HG03378 (cell line): ENCODE measurements at regions not wholly inside any gene's neighbourhood (a gene's known extent, or its start where the extent isn't known, plus 50 kb on each side); places are given as distances from the start of the nearest gene placed in this dataset.
A peak's percentile ranks its signal among the peaks of the same experiment; 100 is the strongest.
"Not testable (repeated sequence)": the region's sequence is repeated elsewhere in the genome, so short reads cannot be mapped to it uniquely, and the experiment has no call there.

Source experiments
- ATAC-seq: cut with Tn5 transposase; IDR thresholded peaks from one replicate; pipeline ENCODE4 v1.9.1; 2021; ENCODE audit warnings: mild to moderate bottlenecking, moderate library complexity; ENCODE audit not compliant: unreplicated experiment

DNA sequence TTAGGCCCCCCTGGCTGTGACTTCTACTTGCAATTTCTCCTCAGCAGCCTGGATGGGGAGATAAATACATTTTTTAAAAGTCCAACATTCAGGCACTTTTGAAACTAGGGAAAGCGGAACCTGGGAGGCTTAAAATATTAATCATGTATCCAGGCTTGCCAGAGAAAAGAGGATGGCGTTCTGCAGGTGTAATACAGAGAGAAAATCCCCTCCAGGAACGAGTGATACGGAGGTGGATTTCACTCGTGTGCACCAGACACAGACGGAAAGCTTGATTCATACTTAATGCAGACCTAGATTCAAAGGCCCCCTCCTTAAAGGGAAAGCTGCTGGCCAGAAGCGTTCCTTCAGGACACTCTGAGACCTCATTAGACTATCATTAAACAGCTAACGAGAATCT is 354.0 kb upstream of the BOD1L1 start:
- ATAC-seq = no peak

DNA sequence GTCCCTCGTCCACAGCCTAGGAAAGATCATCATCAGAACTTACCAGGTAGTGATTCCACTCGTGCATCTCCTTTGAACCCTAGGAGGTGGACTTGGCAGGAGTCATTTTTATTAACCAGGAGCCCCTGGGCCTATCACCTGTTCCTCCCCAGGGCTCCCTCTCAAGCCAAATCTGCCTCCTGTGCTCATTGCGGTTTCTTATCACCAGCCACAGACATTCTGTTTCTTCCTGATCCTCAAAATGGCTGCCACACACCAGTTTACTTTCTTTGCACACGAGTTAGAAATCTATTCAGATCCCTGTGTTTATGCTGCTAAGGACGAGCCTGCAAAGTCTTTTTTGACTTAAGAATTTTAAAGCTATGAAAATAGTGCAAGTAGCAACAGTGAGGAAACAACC is 354.5 kb upstream of the BOD1L1 start:
- ATAC-seq = no peak

DNA sequence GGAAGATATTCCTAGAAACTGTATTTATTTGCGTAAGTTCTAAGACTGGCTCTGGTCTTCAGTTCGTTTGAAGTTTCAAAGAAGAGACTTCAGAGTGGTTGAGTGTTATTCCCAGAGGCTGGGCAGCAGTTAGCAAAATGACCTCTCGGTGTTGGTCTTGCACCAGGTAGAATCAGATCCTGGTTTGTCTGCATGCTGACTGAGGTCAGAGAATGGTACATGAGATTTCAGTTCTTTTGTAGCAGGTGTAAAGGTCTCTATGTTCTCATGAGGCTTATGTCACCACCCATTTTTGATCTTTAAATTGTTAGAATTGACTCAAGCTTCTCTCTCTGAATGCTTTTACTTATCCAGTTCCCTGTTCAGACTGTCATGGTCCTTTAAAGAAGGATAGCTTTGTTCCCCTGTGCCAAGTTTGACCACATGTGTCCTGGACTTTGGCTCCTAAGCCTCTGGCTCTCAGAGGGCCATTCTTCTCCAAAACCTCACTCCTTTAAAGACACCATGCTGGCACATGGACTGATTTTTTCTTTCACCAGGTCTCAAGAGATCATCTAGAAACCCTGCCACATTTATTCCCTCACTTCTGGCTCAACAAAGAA is 355.8 kb upstream of the BOD1L1 start:
- ATAC-seq = no peak

DNA sequence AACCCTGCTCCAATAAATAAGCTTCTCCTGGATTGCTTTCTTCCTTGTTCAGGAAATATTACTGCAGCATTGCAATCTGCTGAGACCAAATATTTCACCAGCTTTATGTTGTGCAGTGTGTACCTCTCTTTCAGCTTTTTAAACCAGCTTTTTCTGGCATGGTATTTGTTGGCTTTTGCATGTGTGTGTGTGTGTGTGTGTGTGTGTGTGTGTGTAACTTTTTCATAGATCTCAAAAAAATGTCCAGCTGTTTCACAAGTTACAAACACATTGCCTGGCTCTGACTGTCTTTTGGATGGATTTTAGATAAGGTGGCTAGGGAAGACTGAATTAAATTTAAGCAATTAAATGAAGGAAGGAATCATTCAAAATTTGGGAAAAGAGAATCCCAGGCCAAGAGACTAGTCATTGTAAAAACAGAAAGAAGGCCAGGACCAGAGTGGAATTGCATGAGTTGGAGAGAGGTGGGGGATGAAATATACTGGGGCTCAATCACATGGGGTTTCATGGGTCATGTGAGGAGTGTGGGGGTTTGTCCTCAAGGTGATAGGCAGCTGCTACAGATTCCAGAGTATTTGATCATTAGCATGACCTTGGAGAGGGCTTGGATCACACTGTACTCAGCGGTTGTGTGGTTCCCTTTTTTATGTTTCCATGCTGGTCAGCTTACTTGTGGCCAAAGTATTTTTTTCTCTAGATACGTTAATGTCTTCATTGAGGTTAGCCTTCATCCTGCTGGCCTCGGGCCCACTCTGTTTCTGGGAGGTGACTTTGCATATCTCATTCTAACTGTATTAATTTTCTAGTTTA is 357.7 kb upstream of the BOD1L1 start:
- ATAC-seq = no peak

DNA sequence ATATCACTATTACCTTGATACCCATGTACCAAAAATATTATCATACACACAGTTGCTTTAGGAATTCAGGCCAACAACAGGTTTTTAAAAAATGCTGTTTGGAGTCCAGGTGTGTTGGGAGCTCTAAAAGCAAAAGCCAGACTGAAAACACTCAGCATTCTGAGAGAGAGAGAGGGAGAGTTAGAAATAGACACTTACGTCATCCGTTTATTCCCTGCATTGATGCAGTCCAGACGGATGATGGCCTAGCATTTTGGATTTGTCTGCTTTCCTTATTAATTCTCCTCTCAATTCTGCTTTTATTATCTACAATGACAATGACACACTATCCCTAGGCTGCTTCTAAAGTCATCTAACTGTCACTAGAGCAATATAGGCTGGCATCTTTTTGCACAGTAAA is 358.3 kb upstream of the BOD1L1 start:
- ATAC-seq = no peak

DNA sequence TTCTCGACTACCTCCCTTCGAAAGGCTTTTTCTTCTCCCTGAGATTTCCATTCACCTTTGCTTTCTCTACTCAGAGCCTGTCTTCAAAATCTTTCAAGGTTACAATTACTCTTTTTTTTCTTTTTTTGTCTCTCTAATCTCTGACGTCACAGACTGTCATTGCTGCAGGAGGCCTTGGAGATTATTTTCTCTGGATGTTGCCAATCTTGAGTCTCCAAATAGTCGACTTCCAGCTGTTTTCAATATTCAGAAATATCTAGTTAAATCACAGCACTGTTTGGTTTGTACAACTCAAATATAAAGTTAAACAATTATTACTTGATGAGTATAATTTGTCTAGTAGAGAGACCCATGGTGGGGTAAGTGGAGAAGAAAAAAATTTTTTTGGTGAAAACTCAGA is 359.0 kb upstream of the BOD1L1 start:
- no peak for ATAC-seq

DNA sequence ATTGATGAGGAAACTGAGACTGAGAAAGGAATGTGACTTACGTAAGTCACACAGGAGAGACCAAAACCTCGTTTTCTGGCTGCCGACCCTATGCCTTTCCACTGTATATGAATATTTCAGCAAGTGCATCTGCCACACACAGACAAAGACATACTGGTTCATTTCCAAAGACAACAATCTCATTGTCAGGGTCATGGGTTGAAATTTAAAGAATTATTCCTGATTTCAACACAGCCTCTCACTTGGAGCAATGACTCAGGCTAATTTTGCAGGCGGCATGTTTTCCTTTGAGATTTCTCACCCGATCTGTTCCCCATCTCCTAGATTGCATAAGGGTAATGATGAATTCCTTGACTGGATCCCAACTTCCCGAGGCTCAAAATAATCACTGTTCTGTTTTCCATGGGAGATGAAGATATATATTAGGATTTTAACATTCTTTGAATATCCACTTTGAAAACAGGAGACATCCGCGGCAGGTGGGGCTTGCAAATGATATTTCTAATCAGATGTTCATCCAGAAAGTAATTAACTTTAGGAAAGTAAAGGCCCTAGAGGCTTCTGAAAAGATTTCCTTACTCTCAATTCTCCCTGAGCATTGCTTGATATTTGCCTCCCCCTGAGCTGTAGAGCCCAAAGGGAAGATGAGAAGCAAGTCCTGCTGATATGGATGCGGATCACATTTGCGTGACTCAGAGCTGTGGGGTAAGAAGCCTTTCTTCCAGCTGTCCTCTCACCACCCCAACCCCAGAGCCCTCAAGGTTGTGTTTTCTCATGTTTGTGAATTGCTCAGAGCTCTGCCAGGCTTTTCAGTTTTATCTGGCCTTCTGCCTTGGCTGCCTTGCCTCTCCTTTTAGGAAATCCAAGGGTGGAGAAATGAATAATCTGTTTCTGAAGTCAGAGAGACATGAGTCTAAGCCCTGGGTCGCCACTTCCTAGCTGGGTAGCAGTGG is 361.1 kb upstream of the BOD1L1 start:
- ATAC-seq = no peak

DNA sequence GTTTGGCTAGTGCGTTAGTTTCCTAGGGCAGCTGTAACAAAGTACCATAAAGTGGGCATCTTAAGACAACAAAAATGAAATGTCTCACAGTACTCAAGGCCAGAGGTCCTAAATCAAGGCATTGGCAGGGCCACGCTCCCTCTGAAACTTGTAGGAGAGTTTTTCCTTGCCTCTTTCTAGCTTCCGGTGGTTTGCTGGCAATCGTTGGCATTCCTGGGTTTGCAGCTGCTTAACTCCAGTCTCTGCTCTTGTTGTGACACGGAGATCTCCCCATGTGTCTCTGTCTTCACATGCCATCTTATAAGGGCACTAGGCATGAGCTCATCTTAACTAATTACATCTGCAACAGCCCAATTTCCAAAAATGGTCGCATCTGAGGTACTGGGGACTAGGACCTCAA is 362.0 kb upstream of the BOD1L1 start:
- no peak for ATAC-seq

DNA sequence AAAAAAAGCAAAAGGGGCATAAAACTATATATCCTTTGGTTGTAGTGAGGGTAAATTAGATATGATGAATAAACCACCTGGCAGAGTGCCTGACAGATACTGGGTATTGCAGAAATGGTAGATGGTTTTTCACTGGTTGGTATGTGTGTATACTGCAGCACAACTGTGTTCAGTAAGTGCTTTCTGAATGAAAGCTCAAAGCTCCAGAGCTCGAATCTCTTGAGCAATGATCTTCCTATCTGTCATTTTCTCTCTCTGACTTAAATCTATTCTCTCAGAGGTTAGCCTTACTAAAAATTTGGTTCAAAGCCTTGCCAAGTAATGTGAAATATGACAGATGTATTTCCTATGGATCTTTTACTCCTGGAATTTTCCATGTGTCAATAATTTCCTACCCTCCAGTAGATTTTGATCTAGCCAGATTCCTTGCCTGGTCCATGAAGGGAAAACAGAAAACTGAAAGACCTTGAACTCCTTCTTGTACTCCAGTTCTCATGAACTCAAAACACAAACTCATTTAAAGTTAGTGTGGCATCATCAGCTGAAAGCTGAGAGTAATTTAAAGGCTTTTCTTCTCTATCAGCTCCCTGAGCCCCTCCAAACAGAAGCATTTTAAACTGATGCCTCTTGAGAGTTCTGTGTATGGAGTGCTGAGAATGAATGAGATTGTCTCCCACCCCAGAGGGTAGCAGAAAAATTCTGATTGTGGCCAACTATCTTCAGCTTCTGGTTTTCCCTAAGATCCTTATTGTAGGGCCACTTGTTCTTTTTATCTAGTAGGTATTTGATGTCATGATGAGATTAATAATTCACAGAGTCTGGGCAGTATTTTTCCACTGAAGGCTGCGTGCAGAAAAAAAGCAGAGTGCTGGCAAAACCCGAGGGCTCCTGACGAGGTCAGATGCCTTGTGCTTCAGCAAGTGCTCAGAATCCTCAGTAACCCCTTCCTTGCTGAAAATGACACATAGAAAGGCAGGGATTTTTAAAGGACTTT is 363.4 kb upstream of the BOD1L1 start:
- no peak for ATAC-seq

DNA sequence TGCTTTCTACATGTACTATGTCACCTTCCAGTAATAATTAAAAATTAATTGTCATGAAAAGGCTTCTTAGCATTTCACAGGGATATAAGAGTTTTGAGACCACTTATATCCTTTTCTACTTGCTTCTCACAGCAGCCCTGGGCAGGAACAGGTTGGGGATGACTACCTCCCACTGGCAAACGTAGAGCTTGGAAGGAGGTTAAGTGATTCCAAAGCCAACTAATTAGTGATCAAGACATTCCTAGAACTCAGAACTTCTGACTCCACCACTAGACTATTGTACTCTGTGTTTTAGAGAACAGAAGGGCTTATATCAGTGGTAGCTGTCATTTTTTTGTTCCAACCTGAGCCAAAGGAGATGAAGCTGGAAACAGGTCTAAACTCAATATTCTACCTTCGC is 364.5 kb upstream of the BOD1L1 start:
- no peak for ATAC-seq

DNA sequence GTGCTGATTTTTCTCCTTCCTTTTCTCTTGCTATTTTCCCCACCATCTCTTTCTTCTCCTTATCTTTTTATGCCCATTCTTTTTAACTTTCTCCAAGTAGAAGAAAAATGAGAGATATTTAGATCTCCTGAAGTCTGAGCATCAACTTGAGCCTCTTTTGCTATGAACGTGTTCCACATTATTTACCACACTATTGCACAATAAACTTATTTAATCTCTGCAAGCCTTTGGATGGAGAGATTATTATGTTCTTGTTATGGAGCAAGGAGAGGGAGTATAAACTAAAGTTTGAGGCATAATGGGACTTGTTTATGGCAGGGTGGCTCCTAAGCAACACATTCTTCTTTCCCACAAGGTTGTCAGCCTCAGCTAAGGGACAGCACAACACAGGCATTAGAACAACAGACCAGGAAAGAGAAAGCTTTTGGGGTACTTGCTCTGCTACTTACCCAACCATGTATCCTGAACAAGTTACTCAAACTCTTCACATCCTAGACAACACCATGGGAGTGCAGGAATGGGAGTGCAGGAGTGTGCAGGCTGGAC is 365.5 kb upstream of the BOD1L1 start:
- no peak for ATAC-seq

DNA sequence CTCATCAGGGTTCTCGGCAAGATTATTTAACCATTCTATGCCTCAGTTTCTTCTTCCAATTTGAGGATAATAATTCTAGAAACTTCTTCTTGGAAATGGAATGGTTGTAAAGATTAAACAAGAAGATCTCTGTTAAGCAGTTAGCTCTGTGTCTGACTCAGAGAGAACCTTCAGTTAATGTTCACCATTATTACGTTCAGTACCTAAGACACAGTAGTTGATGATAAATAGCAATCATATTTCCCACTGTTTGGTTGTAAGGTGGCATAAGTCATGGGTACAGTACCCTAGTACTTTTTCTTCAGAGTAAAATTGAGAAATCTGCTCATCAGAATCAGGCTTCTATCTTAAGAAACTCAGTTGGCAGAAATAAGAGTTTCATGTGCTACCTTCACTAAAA is 366.5 kb upstream of the BOD1L1 start:
- no peak for ATAC-seq

DNA sequence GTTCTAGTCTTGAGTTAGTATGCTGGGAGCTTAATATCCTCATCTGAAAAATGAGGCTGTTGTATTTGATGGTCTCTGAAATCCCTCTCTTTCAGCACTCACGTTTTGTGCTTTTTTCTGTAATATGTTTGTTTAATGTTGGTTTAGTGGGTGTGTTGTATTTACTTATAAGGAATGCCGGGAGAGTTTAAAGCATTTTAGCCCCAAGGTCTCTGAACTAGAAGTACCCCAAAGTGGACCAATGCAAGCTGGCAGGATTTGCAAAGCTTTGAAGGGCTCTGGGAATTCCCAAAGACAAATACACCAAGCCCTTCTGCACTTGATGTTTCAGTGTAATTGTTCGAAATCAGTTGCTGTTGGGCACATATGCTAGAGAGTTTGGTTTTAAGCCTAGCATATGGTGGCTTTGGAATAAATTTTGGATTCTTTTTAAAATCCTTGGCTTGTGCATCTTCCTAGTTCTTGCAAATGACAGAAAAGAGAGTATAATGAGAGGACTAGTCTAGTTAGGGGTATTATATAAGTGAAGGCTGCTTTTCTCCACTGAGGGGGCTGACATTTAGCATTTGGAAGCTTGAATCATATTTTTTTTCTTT is 371.4 kb upstream of the BOD1L1 start:
- no peak for ATAC-seq

DNA sequence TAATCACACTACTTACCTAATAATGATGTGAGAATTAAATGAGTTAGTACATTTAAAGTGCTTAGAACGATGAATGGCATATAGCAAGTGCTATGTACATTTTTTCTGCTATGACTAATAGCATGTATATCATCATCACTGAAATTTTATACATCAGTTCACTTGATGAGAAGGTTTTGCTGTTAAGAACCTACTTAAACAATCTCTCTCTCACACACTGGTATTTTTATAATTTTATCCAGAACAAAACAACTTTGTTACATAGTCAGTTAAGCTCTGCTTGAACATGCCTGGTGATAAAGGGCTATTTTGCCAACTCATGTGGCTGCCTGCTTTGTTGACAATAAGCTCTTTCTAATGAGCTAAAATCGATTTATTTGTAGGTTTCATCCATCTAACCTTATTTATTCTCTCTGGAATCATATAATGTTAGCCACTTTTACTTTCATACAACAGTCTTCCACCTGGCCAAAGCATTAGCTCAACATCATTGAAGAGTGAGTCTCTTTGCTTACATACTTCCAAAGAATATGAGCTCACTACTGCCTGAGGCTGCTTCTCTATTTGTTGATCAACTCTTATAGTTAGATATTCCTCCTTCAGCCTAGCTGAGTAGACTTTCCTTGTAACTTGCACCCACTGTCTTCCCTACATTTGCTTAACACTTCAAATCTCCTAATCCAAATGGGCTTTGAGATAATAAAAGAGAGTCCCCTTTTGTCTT is 372.7 kb upstream of the BOD1L1 start:
- no peak for ATAC-seq

DNA sequence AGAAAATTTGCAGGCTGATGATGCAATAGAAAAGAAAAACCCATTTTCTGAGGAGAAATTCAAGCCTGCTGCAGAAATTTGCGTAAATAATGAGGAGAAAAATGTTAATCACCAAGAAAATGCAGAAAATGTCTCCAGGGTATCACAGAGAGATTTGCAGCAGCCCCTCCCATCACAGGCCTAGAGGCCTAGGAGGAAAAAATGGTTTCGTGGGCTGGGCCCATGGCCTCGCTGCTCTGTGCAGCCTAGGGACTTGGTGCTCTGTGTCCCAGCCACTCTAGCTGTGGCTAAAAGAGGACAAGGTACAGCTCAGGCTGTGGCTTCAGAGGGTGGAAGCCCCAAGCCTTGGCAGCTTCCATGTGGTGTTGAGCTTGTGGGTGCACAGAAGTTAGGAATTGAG is 374.8 kb upstream of the BOD1L1 start:
- not testable (repeated sequence) for ATAC-seq

DNA sequence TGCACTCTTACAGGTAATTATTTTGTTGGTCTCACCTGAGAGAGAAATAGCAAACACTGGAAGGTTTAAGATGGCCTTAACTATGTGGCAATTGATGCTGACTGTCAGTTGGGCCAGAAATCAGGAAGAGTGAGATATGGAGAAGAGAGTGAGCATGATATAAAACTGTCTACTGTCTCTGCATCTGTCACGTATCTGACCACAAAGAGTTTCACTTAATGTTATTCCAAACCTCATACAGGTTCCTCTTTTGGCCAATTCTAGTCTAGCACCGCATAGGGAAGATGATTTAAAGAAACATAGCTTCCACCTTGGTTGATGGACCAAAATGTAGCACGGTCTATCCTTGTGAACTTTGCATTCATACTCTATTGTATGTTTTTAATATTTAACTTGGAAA is 381.0 kb upstream of the BOD1L1 start:
- ATAC-seq = peak; percentile 77

DNA sequence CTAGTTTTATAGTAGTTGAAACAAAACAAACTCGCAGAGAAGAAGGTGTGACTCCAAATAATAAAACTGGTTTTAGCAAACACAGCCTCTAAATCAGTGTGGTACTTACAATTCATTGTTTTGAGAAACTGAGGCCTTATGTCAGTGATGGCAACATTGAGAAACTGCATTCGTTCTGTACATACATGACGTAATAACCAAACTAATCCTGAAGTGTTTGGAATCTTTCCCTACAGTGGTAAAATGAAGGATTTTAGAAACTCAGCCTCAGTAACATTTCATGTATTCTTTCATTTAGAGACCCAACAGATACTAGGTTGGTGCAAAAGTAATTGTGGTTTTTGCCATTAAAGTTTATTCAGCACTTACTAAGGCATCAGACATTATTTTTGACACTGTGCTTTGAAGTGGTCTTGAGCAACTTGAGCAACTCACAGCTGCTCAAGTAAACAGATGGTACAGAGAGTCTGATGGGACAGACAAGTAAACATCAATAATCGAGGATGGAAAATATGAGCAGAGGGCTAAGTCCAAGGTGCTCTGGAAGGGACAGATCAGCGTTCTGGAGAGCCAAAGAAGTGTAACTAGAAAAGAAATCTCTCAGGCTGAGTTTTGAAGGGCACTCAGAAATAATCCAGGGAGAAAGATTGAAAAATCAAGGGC is 390.8 kb upstream of the BOD1L1 start:
- no peak for ATAC-seq

DNA sequence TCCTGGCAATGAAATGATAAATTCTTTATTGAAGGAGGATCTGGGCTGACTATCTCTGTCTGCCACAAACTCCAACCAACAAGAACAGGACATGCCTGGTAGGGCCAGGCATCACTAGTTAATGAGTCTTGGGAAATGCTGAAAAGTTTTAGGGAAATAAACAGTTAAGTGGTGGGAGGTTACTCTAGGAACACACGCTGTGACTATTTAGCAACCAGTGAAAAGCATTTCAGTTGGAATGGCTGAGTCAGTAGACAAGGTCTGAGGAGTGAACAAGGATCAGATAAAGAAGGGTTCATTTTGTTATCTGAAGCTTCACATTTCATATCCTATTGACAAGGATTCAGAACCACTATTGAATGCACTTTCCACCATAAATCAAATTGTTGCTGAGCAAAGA is 394.9 kb upstream of the BOD1L1 start:
- no peak for ATAC-seq

DNA sequence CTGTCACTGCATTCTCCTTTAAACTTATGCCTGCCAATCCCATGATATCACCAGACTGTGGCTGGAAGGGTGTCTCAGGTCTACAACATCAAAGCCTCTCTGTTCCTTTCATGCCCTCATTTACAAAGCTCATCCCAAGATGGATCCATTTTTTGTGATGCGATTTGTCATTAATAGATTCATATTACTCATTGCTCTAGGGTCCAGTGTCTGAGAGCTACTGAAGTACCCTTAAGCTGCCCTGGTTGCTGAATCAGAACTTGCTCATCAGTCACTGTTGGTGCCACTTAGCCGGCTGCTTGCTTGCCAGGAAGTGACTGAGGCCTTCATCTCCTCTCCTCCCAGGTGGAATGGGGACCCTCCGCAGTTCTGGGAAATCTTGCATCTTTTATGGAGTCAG is 395.5 kb upstream of the BOD1L1 start:
- no peak for ATAC-seq
